Endodermal cell (in vitro differentiated cells): ENCODE measurements at regions not wholly inside any gene's neighbourhood (a gene's known extent, or its start where the extent isn't known, plus 50 kb on each side); places are given as distances from the start of the nearest gene placed in this dataset.
A peak's percentile ranks its signal among the peaks of the same experiment; 100 is the strongest.

ENCODE experiments used
- DNase-seq: peaks from one replicate; pipeline ENCODE4 v3.0.0-alpha.2; 2017
- H3K27ac ChIP-seq: 2 replicates; pipeline ENCODE4 v1.5.1; 2013; ENCODE audit warnings: mild to moderate bottlenecking, low read depth, low read length, moderate library complexity
- H3K27me3 ChIP-seq: 2 replicates; pipeline ENCODE4 v1.6.1; 2013; ENCODE audit warnings: mild to moderate bottlenecking, low read length, moderate library complexity; ENCODE audit not compliant: insufficient read depth, control insufficient read depth, poor library complexity, severe bottlenecking
- H3K36me3 ChIP-seq: 2 replicates; pipeline ENCODE4 v1.7.0; 2013; ENCODE audit warnings: mild to moderate bottlenecking, low read length, moderate library complexity; ENCODE audit not compliant: control insufficient read depth, insufficient read depth
- H3K4me1 ChIP-seq: one replicate; pipeline ENCODE4 v1.7.0; 2013; ENCODE audit warnings: low read length; ENCODE audit not compliant: control insufficient read depth, insufficient read depth
- H3K4me3 ChIP-seq: 2 replicates; pipeline ENCODE4 v1.5.1; 2013; ENCODE audit warnings: mild to moderate bottlenecking, low read length, moderate library complexity
- H3K9ac ChIP-seq: 2 replicates; pipeline ENCODE4 v1.6.1; 2013; ENCODE audit warnings: mild to moderate bottlenecking, low read length, moderate library complexity; ENCODE audit not compliant: poor library complexity, severe bottlenecking; ENCODE audit errors: extremely low read depth
- H3K9me3 ChIP-seq: 2 replicates; pipeline ENCODE4 v1.6.1; 2013; ENCODE audit warnings: mild to moderate bottlenecking, low read length, moderate library complexity; ENCODE audit not compliant: control insufficient read depth
- H3K27ac Mint-ChIP-seq: 2 replicates; pipeline ENCODE4 v1.8.0; 2020; ENCODE audit warnings: mixed read lengths
- H3K27me3 Mint-ChIP-seq: 2 replicates; pipeline ENCODE4 v1.8.0; 2021; ENCODE audit warnings: mild to moderate bottlenecking, mixed read lengths; ENCODE audit not compliant: insufficient read depth
- H3K36me3 Mint-ChIP-seq: 2 replicates; pipeline ENCODE4 v1.8.0; 2020; ENCODE audit warnings: low read depth, mixed read lengths
- H3K4me1 Mint-ChIP-seq: 2 replicates; pipeline ENCODE4 v1.8.0; 2020; ENCODE audit warnings: mixed read lengths
- H3K4me3 Mint-ChIP-seq: 2 replicates; pipeline ENCODE4 v1.8.0; 2020; ENCODE audit warnings: mild to moderate bottlenecking, moderate library complexity, mixed read lengths
- H3K9me3 Mint-ChIP-seq: 2 replicates; pipeline ENCODE4 v1.8.0; 2020; ENCODE audit warnings: mild to moderate bottlenecking, mixed read lengths
- CTCF ChIP-seq: fragments of 200-600 bp; sonication (generic); conservative IDR thresholded peaks from 2 replicates; pipeline ENCODE4 v1.5.0; 2021; ENCODE audit warnings: antibody characterized with exemption, mild to moderate bottlenecking
- WGBS, 2 experiments: methylation state at CpG; one replicate each; pipeline versions ENCODE4 v1.1.5 to v1.1.7; 2013; ENCODE audit warnings: missing lambda C conversion rate in 2 of 2, mixed read lengths in 1 of 2; ENCODE audit not compliant: insufficient coverage in 1 of 2, insufficient read length in 1 of 2; 5-methylcytosine and 5-hydroxymethylcytosine counted together

GRCh38 chr4:59848457-59848856 lies 1351.7 kb upstream of the ADGRL3 start:
- no peak overlapping the region for H3K9ac ChIP-seq
- H3K27me3 Mint-ChIP-seq: no peaks in the 10 kb centered on the region
- H3K4me1 Mint-ChIP-seq: peaks cover 2% of the 10 kb centered on the region
- no peaks in the 10 kb centered on the region for H3K4me1 ChIP-seq
- H3K4me3 ChIP-seq: no peak overlapping the region
- no peak overlapping the region for H3K4me3 Mint-ChIP-seq
- peak; percentile 54 for DNase-seq
- H3K9me3 ChIP-seq: no peaks in the 10 kb centered on the region
- no peak overlapping the region for H3K27ac ChIP-seq
- no peaks in the 10 kb centered on the region for H3K27me3 ChIP-seq
- no peak for TF ChIP-seq CTCF
- 29 to 68% methylated on average over 1 to 2 of the region's 2 CpGs for WGBS, 2 experiments
- no peaks in the 10 kb centered on the region for H3K9me3 Mint-ChIP-seq
- no peak overlapping the region for H3K27ac Mint-ChIP-seq
- no peaks in the 10 kb centered on the region for H3K36me3 ChIP-seq
- H3K36me3 Mint-ChIP-seq: no peaks in the 10 kb centered on the region

GRCh38 chr4:59855630-59856352 lies 1344.3 kb upstream of the ADGRL3 start:
- H3K9me3 Mint-ChIP-seq: no peaks in the 10 kb centered on the region
- no peak overlapping the region for H3K9ac ChIP-seq
- H3K27ac ChIP-seq: no peak overlapping the region
- no peaks in the 10 kb centered on the region for H3K4me1 Mint-ChIP-seq
- no peak for TF ChIP-seq CTCF
- H3K36me3 Mint-ChIP-seq: no peaks in the 10 kb centered on the region
- H3K4me3 ChIP-seq: no peak overlapping the region
- peak; percentile 50 for DNase-seq
- no peaks in the 10 kb centered on the region for H3K9me3 ChIP-seq
- WGBS, 2 experiments: 92 to 94% methylated on average over 9 to 18 of the region's 18 CpGs
- H3K4me1 ChIP-seq: no peaks in the 10 kb centered on the region
- no peak overlapping the region for H3K27ac Mint-ChIP-seq
- H3K27me3 ChIP-seq: no peaks in the 10 kb centered on the region
- no peaks in the 10 kb centered on the region for H3K27me3 Mint-ChIP-seq
- no peaks in the 10 kb centered on the region for H3K36me3 ChIP-seq
- no peak overlapping the region for H3K4me3 Mint-ChIP-seq

GRCh38 chr4:59869056-59869455 lies 1331.1 kb upstream of the ADGRL3 start:
- no peaks in the 10 kb centered on the region for H3K9me3 ChIP-seq
- Mint-ChIP-seq H3K36me3 (no peaks in the 10 kb centered on the region), H3K9me3 (no peaks in the 10 kb centered on the region), H3K27ac (no peak overlapping the region), H3K27me3 (no peaks in the 10 kb centered on the region), H3K4me3 (no peak overlapping the region), H3K4me1 (no peaks in the 10 kb centered on the region)
- WGBS, 2 experiments: 97 to 100% methylated on average over 2 to 3 of the region's 3 CpGs
- no peaks in the 10 kb centered on the region for H3K27me3 ChIP-seq
- TF ChIP-seq CTCF: no peak
- H3K36me3 ChIP-seq: no peaks in the 10 kb centered on the region
- no peak overlapping the region for H3K27ac ChIP-seq
- DNase-seq: no peak
- peaks cover 3% of the 10 kb centered on the region for H3K4me1 ChIP-seq
- no peak overlapping the region for H3K4me3 ChIP-seq
- H3K9ac ChIP-seq: no peak overlapping the region
